Epithelial cell of esophagus (primary cell): ENCODE measurements at regions not wholly inside any gene's neighbourhood (a gene's known extent, or its start where the extent isn't known, plus 50 kb on each side); places are given as distances from the start of the nearest gene placed in this dataset.
A peak's percentile ranks its signal among the peaks of the same experiment; 100 is the strongest.

ENCODE experiments used
- DNase-seq: peaks from one replicate; pipeline ENCODE4 v3.0.0; 2010; ENCODE audit warnings: low read depth
- H3K4me3 ChIP-seq: 2 replicates; pipeline ENCODE4 v1.5.1; 2011; ENCODE audit warnings: mild to moderate bottlenecking, low read length, control low read depth
- TF ChIP-seq, protein P1 (sequence below): IDR thresholded peaks from 2 replicates; pipeline ENCODE4 v1.5.1; 2011; ENCODE audit warnings: low read depth, mild to moderate bottlenecking, low read length, control low read depth, inconsistent platforms; ENCODE audit not compliant: insufficient read depth; ENCODE audit errors: missing control alignments

- TF ChIP-seq, protein P1, sequence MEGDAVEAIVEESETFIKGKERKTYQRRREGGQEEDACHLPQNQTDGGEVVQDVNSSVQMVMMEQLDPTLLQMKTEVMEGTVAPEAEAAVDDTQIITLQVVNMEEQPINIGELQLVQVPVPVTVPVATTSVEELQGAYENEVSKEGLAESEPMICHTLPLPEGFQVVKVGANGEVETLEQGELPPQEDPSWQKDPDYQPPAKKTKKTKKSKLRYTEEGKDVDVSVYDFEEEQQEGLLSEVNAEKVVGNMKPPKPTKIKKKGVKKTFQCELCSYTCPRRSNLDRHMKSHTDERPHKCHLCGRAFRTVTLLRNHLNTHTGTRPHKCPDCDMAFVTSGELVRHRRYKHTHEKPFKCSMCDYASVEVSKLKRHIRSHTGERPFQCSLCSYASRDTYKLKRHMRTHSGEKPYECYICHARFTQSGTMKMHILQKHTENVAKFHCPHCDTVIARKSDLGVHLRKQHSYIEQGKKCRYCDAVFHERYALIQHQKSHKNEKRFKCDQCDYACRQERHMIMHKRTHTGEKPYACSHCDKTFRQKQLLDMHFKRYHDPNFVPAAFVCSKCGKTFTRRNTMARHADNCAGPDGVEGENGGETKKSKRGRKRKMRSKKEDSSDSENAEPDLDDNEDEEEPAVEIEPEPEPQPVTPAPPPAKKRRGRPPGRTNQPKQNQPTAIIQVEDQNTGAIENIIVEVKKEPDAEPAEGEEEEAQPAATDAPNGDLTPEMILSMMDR, result no peak
- peak; percentile 87 for DNase-seq
- H3K4me3 ChIP-seq, result no peak overlapping the region
These were observed 81.0 kb upstream of the KCNK2 start for GRCh38 chr1:215001419-215002021.

DNA sequence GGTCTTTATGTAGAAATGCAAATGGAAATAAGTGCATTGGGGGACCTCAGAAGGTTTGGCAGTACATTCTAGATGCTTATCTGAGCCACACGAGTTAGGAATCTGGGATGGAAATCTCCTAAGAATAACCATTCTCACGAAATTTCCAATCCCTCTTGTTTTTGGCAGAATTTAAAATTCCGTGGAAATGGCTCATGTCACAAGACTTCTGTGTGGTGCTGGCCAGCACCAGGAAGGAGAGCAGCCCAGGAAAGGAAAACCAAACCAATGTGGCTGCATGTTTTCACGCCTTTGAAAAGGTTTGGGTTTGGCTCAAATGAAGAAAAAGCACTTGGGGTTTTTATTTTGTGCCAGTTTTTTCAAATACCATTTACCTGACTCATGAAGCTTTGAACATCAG is 80.1 kb upstream of the KCNK2 start:
- no peak overlapping the region for H3K4me3 ChIP-seq
- peak; percentile 19 for DNase-seq
- TF ChIP-seq, protein P1, result no peak

- H3K4me3 ChIP-seq, result no peak overlapping the region
- TF ChIP-seq, protein P1, result no peak
- no peak for DNase-seq
These were observed 78.9 kb upstream of the KCNK2 start for GRCh38 chr1:215003686-215004085.

DNA sequence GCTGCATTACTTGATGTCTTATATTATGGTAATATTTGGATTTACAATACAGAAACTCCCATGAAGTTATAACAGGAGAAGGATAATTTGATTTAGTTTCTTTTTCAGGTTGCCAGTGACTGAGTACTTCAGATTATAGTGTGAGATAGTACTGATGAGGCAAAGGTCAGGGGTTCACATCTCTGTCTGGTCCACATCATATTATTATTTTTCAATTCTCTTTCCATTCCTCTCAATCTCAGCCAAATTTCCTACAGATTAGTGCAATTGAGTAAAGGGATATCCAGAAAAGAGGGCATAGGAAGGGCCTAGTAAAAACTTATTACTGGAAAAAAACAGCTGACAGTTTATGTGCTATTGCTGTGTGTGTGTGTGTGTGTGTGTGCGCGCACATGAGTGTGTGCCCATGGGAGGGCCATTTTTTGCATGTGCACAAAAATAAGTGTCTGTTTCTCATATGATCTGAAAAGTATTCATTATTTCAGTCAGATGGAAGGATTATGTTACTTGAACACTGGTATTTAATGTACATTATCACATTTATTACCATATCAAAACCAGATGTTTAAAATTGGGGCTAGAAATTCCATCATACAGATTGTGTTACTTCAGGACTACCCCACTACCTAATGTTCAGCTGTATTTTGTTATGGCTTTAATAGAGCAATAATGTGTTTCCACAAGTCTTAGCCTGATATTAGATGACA is 78.3 kb upstream of the KCNK2 start:
- DNase-seq, result no peak
- TF ChIP-seq, protein P1, result no peak
- H3K4me3 ChIP-seq, result no peak overlapping the region

GRCh38 chr1:215005078-215005477 is 77.5 kb upstream of the KCNK2 start:
- H3K4me3 ChIP-seq, result no peak overlapping the region
- no peak for DNase-seq
- TF ChIP-seq, protein P1, result no peak

DNA sequence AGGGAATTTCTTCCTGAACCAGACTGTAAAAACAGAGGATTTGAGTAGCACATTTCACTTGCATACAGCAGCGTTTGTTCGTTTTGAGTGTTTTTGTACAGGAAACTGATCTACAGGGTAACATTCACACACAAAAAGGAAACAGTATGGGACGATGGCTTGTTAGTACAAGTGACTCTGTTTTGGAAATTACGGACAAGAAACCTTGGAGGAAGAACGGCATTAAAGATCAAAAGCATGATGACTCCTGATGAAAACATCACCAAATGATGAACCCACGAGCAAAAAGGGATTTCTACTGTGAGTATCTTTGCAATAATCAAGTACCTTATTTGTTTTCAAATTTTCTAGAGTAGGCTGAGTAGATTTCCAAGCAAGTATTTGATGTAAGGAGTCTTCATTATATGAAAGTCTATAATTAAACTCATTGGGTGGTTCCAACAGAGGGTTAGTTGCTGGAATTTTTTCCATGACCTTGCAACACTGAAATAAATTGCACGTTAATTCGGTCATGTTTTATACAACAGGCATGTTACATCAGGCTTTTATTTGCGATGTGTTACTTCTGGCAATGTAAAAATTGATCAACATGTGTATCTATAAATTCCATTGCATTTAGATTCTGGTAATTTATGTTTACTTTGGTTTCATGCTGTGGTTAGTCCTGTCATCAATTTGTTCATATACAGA is 76.7 kb upstream of the KCNK2 start:
- TF ChIP-seq, protein P1, result no peak
- no peak overlapping the region for H3K4me3 ChIP-seq
- DNase-seq, result no peak
